ENCODE measurements at regions not wholly inside any gene's neighbourhood (a gene's known extent, or its start where the extent isn't known, plus 50 kb on each side); places are given as distances from the start of the nearest gene placed in this dataset.

- no peaks in the 10 kb centered on the region for H3K9me3 Mint-ChIP-seq
- no peak for ATAC-seq
- no peak overlapping the region for H3K4me3 Mint-ChIP-seq
- H3K27me3 Mint-ChIP-seq = no peaks in the 10 kb centered on the region
- H3K27ac Mint-ChIP-seq = no peak overlapping the region
- no peaks in the 10 kb centered on the region for H3K36me3 Mint-ChIP-seq
- no peaks in the 10 kb centered on the region for H3K4me1 Mint-ChIP-seq
Observed at GRCh38 chr2:125424266-125424785, 1231.6 kb upstream of the GYPC start.

DNA sequence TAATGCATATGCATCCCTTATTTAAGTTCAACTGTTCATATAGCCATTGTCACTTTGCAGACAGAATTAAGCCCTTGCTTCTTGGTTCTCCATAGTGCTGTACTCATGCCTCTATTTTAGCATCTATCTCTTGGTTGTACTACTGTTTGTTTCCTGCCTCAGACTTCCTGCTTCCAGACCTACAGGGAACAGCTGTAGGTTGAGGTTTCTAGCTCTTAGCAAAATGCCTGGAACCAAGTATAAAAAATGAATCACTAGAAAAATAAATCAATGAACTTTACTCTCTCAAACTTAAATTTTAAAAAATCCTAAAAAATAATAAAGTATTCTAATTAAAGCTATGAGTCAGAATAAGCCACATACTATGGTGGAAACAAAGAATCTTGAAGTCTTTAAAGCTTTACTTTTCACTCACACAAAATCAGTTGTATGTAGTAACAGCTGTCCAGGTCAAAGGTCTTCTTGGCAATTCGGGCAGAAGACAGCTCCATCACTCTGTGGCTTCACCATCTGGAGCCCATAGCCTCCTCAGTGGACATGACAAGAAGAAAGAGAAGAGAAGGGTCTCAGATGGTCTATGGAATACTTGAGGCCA is 1228.1 kb upstream of the GYPC start:
- ATAC-seq = no peak
- Mint-ChIP-seq H3K4me3 (no peak overlapping the region), H3K36me3 (no peaks in the 10 kb centered on the region), H3K27ac (no peak overlapping the region), H3K27me3 (no peaks in the 10 kb centered on the region), H3K4me1 (no peaks in the 10 kb centered on the region), H3K9me3 (no peaks in the 10 kb centered on the region)

- Mint-ChIP-seq H3K4me3 (no peak overlapping the region), H3K4me1 (no peaks in the 10 kb centered on the region), H3K27ac (no peak overlapping the region), H3K27me3 (no peaks in the 10 kb centered on the region), H3K36me3 (no peaks in the 10 kb centered on the region), H3K9me3 (peaks cover 12% of the 10 kb centered on the region)
- no peak for ATAC-seq
Observed at GRCh38 chr2:125444106-125444505, 1211.9 kb upstream of the GYPC start.

GRCh38 chr2:125445495-125445894 is 1210.5 kb upstream of the GYPC start:
- H3K4me1 Mint-ChIP-seq = no peaks in the 10 kb centered on the region
- ATAC-seq = no peak
- no peaks in the 10 kb centered on the region for H3K36me3 Mint-ChIP-seq
- H3K9me3 Mint-ChIP-seq = peaks cover 15% of the 10 kb centered on the region
- no peak overlapping the region for H3K4me3 Mint-ChIP-seq
- H3K27ac Mint-ChIP-seq = no peak overlapping the region
- no peaks in the 10 kb centered on the region for H3K27me3 Mint-ChIP-seq

DNA sequence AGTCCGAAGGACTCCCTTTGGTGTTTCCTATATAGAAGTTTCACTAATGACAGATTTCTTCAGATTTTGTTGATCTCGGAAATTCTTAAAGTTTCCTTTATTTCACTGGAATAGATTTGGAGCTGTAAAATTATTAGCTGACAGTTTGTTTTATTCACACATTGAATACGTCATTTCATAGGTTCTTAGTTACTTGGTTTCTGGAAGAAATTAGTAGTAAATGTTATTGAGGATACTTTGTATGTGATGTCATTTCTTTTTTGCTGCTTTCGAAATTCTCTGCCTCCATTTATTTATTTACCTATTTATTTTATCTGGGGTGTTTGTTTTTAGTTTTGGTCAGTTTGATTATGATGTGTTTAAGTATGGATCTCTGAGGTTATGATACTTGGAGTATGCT is 1205.9 kb upstream of the GYPC start:
- peaks cover 12% of the 10 kb centered on the region for H3K9me3 Mint-ChIP-seq
- no peak overlapping the region for H3K27ac Mint-ChIP-seq
- no peaks in the 10 kb centered on the region for H3K4me1 Mint-ChIP-seq
- no peak overlapping the region for H3K4me3 Mint-ChIP-seq
- no peaks in the 10 kb centered on the region for H3K36me3 Mint-ChIP-seq
- no peaks in the 10 kb centered on the region for H3K27me3 Mint-ChIP-seq
- no peak for ATAC-seq

DNA sequence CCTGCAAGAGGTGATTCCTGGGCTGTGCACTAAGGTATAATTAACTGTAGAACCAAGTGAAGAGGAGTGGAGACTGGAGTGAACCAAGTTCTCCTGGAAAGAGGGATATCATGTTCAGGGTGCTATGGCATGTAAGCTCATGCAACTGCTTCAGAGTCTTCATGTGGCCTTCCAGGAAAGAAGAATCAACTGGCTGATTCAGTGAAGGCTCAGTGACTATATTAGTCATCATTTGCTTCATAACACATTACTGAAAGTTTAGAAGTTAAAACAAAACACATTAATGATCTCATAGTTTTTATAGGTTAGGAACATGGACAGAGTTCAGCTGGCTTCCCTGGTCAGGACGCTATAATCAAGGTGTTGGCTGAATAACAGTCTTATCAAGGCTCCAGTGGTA is 1200.8 kb upstream of the GYPC start:
- H3K36me3 Mint-ChIP-seq = no peaks in the 10 kb centered on the region
- no peak overlapping the region for H3K27ac Mint-ChIP-seq
- no peaks in the 10 kb centered on the region for H3K4me1 Mint-ChIP-seq
- ATAC-seq = no peak
- no peaks in the 10 kb centered on the region for H3K27me3 Mint-ChIP-seq
- H3K4me3 Mint-ChIP-seq = no peak overlapping the region
- H3K9me3 Mint-ChIP-seq = peaks cover 13% of the 10 kb centered on the region

DNA sequence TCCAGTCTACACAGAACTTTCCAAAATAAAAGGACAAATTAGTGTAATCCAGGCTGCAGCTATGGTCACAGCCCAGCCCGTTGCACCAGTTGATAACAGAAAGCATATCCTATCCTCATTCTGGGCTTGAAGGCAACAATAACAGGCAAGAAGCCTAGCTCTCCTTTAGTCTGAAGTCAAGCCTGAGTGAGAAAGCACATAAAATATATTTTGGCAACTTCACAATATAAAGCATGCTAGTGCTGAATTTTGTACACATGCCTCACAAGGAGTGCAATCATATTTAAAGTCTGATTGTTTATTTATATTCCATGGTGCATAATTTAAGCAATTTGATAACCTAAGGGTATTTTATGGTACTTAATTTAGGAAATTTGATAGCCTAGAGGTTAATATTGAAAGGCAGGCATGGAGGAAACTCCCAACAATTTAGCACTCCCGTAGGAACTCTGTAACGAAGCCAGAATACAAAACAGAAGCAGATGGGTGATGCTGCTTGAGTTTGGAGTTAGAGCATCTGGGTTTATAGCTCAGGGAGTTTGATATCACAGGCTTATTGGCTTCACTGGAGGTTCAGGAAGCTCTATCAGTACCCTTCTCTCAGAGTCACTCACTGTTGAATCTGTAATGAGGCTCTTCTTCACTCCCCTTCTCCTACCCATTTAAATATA is 1199.1 kb upstream of the GYPC start:
- Mint-ChIP-seq H3K36me3 (no peaks in the 10 kb centered on the region), H3K27me3 (no peaks in the 10 kb centered on the region), H3K4me1 (no peaks in the 10 kb centered on the region), H3K9me3 (peaks cover 13% of the 10 kb centered on the region), H3K4me3 (no peak overlapping the region), H3K27ac (no peak overlapping the region)
- ATAC-seq = no peak

DNA sequence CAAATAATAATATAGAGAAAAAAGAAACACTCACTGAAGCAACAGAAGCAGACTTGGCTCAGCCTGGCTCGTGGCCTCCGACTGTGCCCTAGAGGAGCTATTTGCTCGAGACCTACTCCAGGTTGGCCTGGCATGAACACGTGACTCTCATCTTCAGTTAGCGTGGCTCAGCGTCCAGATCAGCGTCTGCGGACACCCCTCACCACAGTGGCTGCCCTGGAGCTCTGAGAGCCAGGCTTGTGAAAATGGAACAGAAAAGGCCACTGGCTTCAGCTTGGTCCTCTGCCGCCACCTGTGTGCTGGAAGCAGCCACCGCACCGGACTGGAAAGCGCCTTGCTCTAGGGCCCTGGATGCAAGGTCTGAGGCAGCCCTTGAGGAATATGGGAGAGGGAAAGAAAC is 1184.0 kb upstream of the GYPC start:
- Mint-ChIP-seq H3K27ac (no peak overlapping the region), H3K4me1 (no peaks in the 10 kb centered on the region), H3K36me3 (no peaks in the 10 kb centered on the region), H3K27me3 (no peaks in the 10 kb centered on the region), H3K9me3 (peaks cover 6% of the 10 kb centered on the region), H3K4me3 (no peak overlapping the region)
- no peak for ATAC-seq

- no peak overlapping the region for H3K27ac Mint-ChIP-seq
- H3K9me3 Mint-ChIP-seq = peaks cover 9% of the 10 kb centered on the region
- no peak overlapping the region for H3K4me3 Mint-ChIP-seq
- ATAC-seq = no peak
- H3K27me3 Mint-ChIP-seq = no peaks in the 10 kb centered on the region
- no peaks in the 10 kb centered on the region for H3K36me3 Mint-ChIP-seq
- H3K4me1 Mint-ChIP-seq = no peaks in the 10 kb centered on the region
Observed at GRCh38 chr2:125479143-125479636, 1176.8 kb upstream of the GYPC start.

- Mint-ChIP-seq H3K9me3 (peaks cover 6% of the 10 kb centered on the region), H3K27me3 (no peaks in the 10 kb centered on the region), H3K36me3 (no peaks in the 10 kb centered on the region), H3K4me3 (no peak overlapping the region), H3K4me1 (no peaks in the 10 kb centered on the region), H3K27ac (no peak overlapping the region)
- ATAC-seq = no peak
Observed at GRCh38 chr2:125490308-125490707, 1165.7 kb upstream of the GYPC start.

- Mint-ChIP-seq H3K27ac (no peak overlapping the region), H3K27me3 (no peaks in the 10 kb centered on the region), H3K4me3 (no peak overlapping the region), H3K4me1 (no peaks in the 10 kb centered on the region), H3K9me3 (peaks cover 9% of the 10 kb centered on the region), H3K36me3 (no peaks in the 10 kb centered on the region)
- no peak for ATAC-seq
Observed at GRCh38 chr2:125491663-125492062, 1164.3 kb upstream of the GYPC start.

DNA sequence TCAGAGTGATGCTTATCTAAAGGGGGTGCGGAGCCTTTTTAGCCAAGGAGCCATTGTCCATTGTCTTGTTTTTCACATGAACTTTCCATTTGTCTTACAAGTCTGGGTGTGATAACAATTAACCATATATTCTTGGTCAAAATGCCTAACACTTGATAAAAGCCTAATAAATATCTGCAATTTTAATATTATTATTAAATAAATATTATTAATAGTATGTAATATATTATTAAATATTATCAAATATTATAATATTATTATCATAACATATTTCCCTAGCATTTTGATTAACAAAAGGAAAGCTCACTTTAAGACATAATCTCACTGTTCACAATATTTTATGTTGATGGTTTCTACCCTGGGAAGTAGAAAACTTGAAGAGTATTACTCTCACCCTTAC is 1143.6 kb upstream of the GYPC start:
- Mint-ChIP-seq H3K36me3 (no peaks in the 10 kb centered on the region), H3K4me1 (no peaks in the 10 kb centered on the region), H3K27ac (no peak overlapping the region), H3K4me3 (no peak overlapping the region), H3K9me3 (peaks cover 5% of the 10 kb centered on the region), H3K27me3 (no peaks in the 10 kb centered on the region)
- ATAC-seq = no peak

GRCh38 chr2:125516496-125517109 is 1139.4 kb upstream of the GYPC start:
- Mint-ChIP-seq H3K4me1 (no peaks in the 10 kb centered on the region), H3K9me3 (peaks cover 13% of the 10 kb centered on the region), H3K4me3 (no peak overlapping the region), H3K27me3 (no peaks in the 10 kb centered on the region), H3K36me3 (no peaks in the 10 kb centered on the region), H3K27ac (no peak overlapping the region)
- no peak for ATAC-seq

GRCh38 chr2:125526093-125526492 is 1129.9 kb upstream of the GYPC start:
- H3K27ac Mint-ChIP-seq = no peak overlapping the region
- H3K9me3 Mint-ChIP-seq = peaks cover 3% of the 10 kb centered on the region
- no peaks in the 10 kb centered on the region for H3K4me1 Mint-ChIP-seq
- H3K27me3 Mint-ChIP-seq = no peaks in the 10 kb centered on the region
- ATAC-seq = no peak
- H3K4me3 Mint-ChIP-seq = no peak overlapping the region
- H3K36me3 Mint-ChIP-seq = no peaks in the 10 kb centered on the region

DNA sequence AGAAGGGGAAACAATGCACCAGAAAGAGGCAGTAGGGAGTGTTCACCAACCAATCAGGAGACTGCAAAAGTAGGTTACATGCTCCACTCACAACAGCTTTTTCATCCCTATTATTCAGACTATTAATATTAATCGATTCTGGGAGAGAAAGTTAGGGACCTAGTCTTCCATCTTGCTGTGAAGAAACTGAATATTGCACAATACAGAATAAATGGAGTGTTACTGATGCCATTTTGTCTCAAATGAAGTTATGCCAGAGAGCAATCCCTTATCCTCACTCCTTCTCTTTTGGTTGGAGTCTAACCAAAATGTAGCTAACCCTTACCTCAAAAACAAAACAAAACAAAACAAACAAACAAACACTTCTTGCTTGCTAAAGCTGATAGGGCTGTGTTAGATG is 1120.9 kb upstream of the GYPC start:
- no peaks in the 10 kb centered on the region for H3K27me3 Mint-ChIP-seq
- H3K4me1 Mint-ChIP-seq = no peaks in the 10 kb centered on the region
- H3K4me3 Mint-ChIP-seq = no peak overlapping the region
- no peak overlapping the region for H3K27ac Mint-ChIP-seq
- no peaks in the 10 kb centered on the region for H3K36me3 Mint-ChIP-seq
- ATAC-seq = no peak
- peaks cover 6% of the 10 kb centered on the region for H3K9me3 Mint-ChIP-seq

DNA sequence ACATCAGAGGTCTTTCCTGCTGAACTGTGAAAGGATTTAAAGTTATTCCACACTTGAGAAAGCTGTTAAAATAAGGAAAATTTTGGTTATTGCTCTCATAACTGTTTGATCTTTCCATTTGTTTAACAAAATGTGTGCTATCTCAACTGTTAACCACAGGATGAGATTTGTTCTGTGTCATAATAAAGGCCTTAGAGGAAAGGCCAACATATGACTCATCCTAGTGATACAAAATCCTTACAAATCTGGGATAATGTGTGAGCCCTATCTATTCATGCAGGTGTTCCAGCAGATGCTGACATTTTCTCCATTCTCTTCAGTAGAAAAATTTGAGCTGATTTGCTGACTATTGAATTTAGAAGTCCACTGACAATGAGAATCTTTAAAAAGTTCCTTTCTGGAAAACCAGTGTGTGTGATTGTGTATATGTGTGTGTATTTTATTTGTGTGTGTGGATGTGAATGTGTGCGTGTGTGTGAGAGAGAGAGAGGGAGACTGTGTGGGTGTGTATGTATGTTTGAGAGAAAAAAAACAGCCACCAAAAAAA is 1111.9 kb upstream of the GYPC start:
- no peak overlapping the region for H3K27ac Mint-ChIP-seq
- H3K4me3 Mint-ChIP-seq = no peak overlapping the region
- peaks cover 7% of the 10 kb centered on the region for H3K9me3 Mint-ChIP-seq
- no peaks in the 10 kb centered on the region for H3K27me3 Mint-ChIP-seq
- H3K36me3 Mint-ChIP-seq = no peaks in the 10 kb centered on the region
- H3K4me1 Mint-ChIP-seq = no peaks in the 10 kb centered on the region
- no peak for ATAC-seq
